Epithelial cell of esophagus (primary cell): ENCODE measurements at regions not wholly inside any gene's neighbourhood (a gene's known extent, or its start where the extent isn't known, plus 50 kb on each side); places are given as distances from the start of the nearest gene placed in this dataset.

ENCODE experiments used
- DNase-seq: peaks from one replicate; pipeline ENCODE4 v3.0.0; 2010; ENCODE audit warnings: low read depth
- H3K4me3 ChIP-seq: 2 replicates; pipeline ENCODE4 v1.5.1; 2011; ENCODE audit warnings: mild to moderate bottlenecking, low read length, control low read depth
- CTCF ChIP-seq: IDR thresholded peaks from 2 replicates; pipeline ENCODE4 v1.5.1; 2011; ENCODE audit warnings: low read depth, mild to moderate bottlenecking, low read length, control low read depth, inconsistent platforms; ENCODE audit not compliant: insufficient read depth; ENCODE audit errors: missing control alignments

DNA sequence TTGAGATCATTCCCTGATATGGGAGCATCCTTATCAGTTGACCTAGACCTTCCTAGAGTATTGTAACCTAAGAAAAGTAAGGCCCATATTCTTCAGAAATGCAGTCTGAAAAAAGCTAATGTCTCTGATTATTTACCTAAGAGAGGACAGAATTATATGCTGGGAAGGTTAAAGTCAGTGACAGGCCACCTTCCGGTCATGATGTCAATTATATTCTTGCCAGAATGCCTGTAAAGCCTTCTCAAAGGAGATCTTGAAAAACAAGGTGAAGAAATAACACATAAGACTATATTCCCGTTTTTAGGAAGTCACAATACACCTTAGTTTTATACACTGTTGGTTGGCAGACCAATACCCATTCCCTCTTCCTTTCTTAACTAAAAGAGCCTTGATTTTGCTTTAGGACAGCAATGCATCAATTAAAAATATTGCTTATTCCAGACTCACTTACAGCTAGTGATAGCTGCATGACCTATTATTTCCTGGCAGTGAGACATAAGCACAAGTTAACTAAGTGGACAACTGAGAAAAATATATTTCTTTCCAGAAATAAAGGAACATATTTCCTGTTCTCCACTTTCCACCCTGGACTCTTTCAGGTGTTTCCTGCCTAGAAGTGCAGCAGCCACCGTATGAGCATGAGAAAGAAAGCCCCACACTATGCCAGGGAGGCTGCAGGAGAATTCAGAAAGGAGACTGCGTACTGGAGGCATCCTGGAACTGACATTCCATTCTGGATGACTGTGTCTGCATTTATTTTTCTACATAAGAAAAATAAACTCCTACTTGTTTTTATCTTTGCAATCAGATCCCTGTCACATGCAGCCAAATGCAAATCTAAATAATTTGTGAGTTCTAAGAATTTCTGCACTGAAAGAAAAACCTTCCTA, 332.9 kb upstream of the PTBP2 start:
- DNase-seq: no peak
- no peak for TF ChIP-seq CTCF
- H3K4me3 ChIP-seq: no peak overlapping the region

DNA sequence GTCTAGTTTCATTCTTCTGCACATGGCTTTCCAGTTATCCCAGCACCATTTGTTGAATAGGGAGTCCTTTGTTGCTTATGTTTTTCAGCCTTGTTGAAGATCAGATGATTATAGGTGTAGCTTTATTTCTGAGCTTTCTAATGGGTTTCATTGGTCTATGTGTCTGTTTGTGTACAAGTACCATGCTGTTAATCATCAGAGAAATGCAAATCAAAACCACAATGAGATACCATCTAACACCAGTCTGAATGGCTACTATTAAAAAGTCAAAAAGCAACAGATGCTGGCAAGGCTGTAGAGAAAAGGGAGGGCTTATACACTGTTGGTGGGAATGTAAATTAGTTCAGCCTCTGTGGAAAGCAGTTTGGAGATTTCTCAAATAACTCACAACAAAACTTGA, 321.5 kb upstream of the PTBP2 start:
- H3K4me3 ChIP-seq: no peak overlapping the region
- no peak for TF ChIP-seq CTCF
- DNase-seq: no peak

DNA sequence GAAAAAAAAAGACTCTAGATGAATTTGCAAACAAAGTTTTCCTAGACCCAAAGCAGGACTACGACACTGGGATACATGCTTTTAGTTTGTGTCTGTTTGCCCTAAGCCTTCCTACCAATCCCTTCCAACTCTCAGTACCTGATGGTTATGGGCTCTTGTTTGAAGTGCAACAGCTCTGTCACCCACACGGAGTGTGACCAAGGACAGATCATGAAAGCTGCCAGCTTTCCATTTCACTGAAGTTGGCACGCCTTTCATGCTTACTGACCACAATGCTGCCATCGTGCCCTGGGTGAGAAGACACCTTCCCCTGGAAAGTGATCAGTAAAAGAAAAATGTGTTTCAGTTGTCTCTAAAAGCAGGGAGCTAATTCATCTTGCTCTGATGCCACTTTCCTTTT, 312.5 kb upstream of the PTBP2 start:
- TF ChIP-seq CTCF: no peak
- no peak for DNase-seq
- no peak overlapping the region for H3K4me3 ChIP-seq

DNA sequence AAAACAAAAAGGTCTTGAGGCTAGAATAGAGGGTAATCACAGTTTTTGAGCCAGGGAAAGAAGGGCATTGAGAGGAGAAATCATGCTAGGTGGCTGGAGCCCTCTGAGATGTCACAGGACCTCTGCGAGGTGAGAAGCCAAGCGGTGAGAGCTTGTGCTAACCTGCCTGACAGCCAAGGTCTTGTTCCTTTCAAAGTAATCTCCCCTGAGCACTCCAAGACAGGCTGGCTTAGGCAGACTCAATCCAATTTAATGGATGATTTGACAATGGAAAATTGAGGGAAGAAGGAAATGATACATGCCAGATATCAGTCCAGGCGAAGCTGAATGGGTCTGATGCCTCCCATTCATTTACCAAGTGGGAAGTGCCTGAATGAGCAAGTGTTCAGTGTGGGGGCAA, 311.9 kb upstream of the PTBP2 start:
- DNase-seq: no peak
- no peak for TF ChIP-seq CTCF
- no peak overlapping the region for H3K4me3 ChIP-seq

GRCh38 chr1:96411006-96411405, 310.6 kb upstream of the PTBP2 start:
- H3K4me3 ChIP-seq: no peak overlapping the region
- no peak for TF ChIP-seq CTCF
- no peak for DNase-seq

DNA sequence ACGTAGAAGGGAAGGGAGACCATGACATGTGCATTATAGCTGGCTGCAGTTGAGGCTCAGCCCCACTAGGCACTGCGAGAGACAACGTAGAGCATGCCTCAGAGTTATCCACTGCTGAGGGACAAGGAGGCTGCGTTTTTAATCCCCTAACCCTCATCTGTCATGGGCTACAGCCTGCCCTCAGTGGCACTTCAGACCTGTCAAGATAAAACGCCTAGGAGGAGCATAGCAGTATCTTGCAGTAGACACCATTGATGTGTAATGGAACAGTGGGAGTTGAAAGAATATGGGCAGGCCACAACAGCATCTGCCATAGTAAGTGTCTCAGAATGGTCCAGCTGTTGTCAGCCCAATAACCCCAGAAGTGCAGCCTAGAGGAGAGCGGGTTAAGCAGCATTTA, 307.0 kb upstream of the PTBP2 start:
- no peak overlapping the region for H3K4me3 ChIP-seq
- no peak for TF ChIP-seq CTCF
- DNase-seq: no peak

GRCh38 chr1:96416111-96416595, 305.4 kb upstream of the PTBP2 start:
- no peak for TF ChIP-seq CTCF
- no peak overlapping the region for H3K4me3 ChIP-seq
- peak; percentile 94 for DNase-seq
